ENCODE measurements at regions not wholly inside any gene's neighbourhood (a gene's known extent, or its start where the extent isn't known, plus 50 kb on each side); places are given as distances from the start of the nearest gene placed in this dataset.

DNA sequence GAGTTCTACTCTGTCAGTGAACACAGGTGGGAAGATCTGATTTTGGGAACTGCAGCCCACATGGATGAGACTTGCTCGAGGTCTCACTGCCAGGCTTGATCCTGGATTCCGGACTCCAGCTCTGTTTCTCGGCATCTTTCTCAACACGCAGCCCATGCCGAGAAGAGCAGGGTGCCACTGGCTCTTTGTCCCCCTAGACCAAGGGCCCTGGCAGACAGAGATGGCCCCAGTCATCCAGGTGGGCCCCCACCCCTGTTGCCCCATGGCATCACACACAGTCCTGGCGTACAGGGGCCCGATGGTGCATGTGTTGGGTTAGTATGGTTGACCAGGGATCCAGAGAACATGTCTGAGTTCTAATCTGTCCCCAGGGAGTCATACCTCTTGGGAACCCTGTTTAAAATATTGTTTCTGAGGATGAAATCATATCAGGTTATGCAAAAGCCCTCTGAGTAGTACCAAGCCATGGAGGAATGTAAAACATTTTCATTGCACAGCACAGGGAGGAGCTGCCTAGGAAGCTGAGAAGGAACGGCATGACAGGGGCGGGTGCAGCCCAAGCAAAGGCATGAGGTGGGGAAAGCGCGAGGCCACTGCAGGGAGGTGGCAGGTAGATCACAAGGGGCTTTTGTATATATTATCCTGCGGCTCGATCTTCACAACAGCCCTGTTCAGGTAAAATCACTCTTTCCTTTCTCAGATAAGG lies 320.6 kb downstream of the UACA start:
- intact Hi-C loops (cut with micrococcal nuclease) (no loop called here), dilution Hi-C loops (cut with HindIII; ENCODE audit: low sequenced_read_pairs, unreplicated experiment) (no loop called here), in situ Hi-C loops (cut with MboI; ENCODE audit: low sequenced_read_pairs) (no loop called here)
- no peak overlapping the region for H3K4ac ChIP-seq (ENCODE audit: low read depth, low read length)
- POLR2A ChIA-PET (ENCODE audit: unreplicated experiment): no interaction called here
- TF ChIP-seq RFX5 (IDR thresholded peaks at IDR 0.05; ENCODE audit: low read depth, low read length): no peak
- TF ChIP-seq SMC3 (IDR thresholded peaks at IDR 0.05; ENCODE audit: low read depth, low read length): no peak
- no peak for TF ChIP-seq MAFK (IDR thresholded peaks at IDR 0.05; ENCODE audit: low read depth, low read length)
- no peak for TF ChIP-seq MAZ (IDR thresholded peaks at IDR 0.05; ENCODE audit: borderline replicate concordance, low read depth, low read length)
- TF ChIP-seq, protein P1, sequence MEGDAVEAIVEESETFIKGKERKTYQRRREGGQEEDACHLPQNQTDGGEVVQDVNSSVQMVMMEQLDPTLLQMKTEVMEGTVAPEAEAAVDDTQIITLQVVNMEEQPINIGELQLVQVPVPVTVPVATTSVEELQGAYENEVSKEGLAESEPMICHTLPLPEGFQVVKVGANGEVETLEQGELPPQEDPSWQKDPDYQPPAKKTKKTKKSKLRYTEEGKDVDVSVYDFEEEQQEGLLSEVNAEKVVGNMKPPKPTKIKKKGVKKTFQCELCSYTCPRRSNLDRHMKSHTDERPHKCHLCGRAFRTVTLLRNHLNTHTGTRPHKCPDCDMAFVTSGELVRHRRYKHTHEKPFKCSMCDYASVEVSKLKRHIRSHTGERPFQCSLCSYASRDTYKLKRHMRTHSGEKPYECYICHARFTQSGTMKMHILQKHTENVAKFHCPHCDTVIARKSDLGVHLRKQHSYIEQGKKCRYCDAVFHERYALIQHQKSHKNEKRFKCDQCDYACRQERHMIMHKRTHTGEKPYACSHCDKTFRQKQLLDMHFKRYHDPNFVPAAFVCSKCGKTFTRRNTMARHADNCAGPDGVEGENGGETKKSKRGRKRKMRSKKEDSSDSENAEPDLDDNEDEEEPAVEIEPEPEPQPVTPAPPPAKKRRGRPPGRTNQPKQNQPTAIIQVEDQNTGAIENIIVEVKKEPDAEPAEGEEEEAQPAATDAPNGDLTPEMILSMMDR (conservative IDR thresholded peaks at IDR 0.05; ENCODE audit: low read depth, low read length): no peak
- no peak for TF ChIP-seq RAD21 (IDR thresholded peaks at IDR 0.05; ENCODE audit: low read length)
- TF ChIP-seq POLR2A (IDR thresholded peaks at IDR 0.05; ENCODE audit: low read depth, low read length): no peak
- no peak for TF ChIP-seq CHD1 (IDR thresholded peaks at IDR 0.05; ENCODE audit: low read depth, low read length)
- TF ChIP-seq, protein P2, sequence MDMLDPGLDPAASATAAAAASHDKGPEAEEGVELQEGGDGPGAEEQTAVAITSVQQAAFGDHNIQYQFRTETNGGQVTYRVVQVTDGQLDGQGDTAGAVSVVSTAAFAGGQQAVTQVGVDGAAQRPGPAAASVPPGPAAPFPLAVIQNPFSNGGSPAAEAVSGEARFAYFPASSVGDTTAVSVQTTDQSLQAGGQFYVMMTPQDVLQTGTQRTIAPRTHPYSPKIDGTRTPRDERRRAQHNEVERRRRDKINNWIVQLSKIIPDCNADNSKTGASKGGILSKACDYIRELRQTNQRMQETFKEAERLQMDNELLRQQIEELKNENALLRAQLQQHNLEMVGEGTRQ (IDR thresholded peaks at IDR 0.05; ENCODE audit: low read depth, low read length): no peak
- TF ChIP-seq NFE2L2 (IDR thresholded peaks at IDR 0.05; ENCODE audit: low read depth, low read length): no peak
- no peak for TF ChIP-seq BHLHE40 (IDR thresholded peaks at IDR 0.05; ENCODE audit: low read depth, low read length)
- TF ChIP-seq FOS (IDR thresholded peaks at IDR 0.05; ENCODE audit: low read depth, low read length): no peak
- TF ChIP-seq MXI1 (IDR thresholded peaks at IDR 0.05; ENCODE audit: borderline replicate concordance, low read depth, low read length): no peak
- TF ChIP-seq RCOR1 (IDR thresholded peaks at IDR 0.05; ENCODE audit: insufficient replicate concordance, low read length): no peak
- no peak for TF ChIP-seq CEBPB (IDR thresholded peaks at IDR 0.05; ENCODE audit: low read depth, low read length)
- TF ChIP-seq, protein P3, sequence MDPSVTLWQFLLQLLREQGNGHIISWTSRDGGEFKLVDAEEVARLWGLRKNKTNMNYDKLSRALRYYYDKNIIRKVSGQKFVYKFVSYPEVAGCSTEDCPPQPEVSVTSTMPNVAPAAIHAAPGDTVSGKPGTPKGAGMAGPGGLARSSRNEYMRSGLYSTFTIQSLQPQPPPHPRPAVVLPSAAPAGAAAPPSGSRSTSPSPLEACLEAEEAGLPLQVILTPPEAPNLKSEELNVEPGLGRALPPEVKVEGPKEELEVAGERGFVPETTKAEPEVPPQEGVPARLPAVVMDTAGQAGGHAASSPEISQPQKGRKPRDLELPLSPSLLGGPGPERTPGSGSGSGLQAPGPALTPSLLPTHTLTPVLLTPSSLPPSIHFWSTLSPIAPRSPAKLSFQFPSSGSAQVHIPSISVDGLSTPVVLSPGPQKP (IDR thresholded peaks at IDR 0.05; ENCODE audit: borderline replicate concordance, low read depth, low read length): no peak
- no peak overlapping the region for H2BK20ac ChIP-seq (ENCODE audit: low read depth, low read length)
- H3K9ac ChIP-seq (ENCODE audit: low read depth, low read length): no peak overlapping the region
- DNase-seq (no peak), ATAC-seq (ENCODE audit: low read depth) (peak; percentile 40; the same call in 1 of the 2 replicates)
- no peak overlapping the region for H4K8ac ChIP-seq (ENCODE audit: low read depth in 2 of 2, low read length in 2 of 2)
- no peak overlapping the region for H3K56ac ChIP-seq (ENCODE audit: extremely low read depth, insufficient read depth, low read length)
- no peak overlapping the region for H3K4me3 ChIP-seq (ENCODE audit: insufficient read depth, low read depth, low read length)
- H3K36me3 ChIP-seq (ENCODE audit: control insufficient read depth, insufficient read depth, low read length): no peaks in the 10 kb centered on the region
- H3K9me1 ChIP-seq (ENCODE audit: insufficient read depth, low read length): peaks cover 3% of the 10 kb centered on the region; the same call in 1 of the 2 replicates
- WGBS, 2 experiments (ENCODE audit: extremely low coverage in 2 of 2, insufficient read length in 1 of 2): 40% methylated on average over 1 of the region's 13 CpGs; no CpG with 5 or more reads in 1 of the 2 experiments
- BruUV-seq (replicated peaks): no TSS peak
- H4K5ac ChIP-seq (ENCODE audit: low read depth, low read length): no peak overlapping the region
- H4K91ac ChIP-seq (ENCODE audit: insufficient read depth, low read depth, low read length): no peak overlapping the region
- H2BK15ac ChIP-seq (ENCODE audit: low read depth, low read length): no peak overlapping the region
- H3K14ac ChIP-seq (replicated peaks; ENCODE audit: low read depth, low read length): no peak overlapping the region
- no peak overlapping the region for H2BK120ac ChIP-seq (ENCODE audit: low read depth, low read length)
- peaks cover 80% of the 10 kb centered on the region for H3K27me3 ChIP-seq (ENCODE audit: control insufficient read depth, insufficient read depth, low read length)
- H3K79me1 ChIP-seq (ENCODE audit: low read depth in 1 of 2, low read length in 2 of 2): no peaks in the 10 kb centered on the region
- H2AK5ac ChIP-seq (ENCODE audit: low read depth, low read length): no peak overlapping the region
- H3K27ac ChIP-seq (ENCODE audit: insufficient read depth, low read length): no peak overlapping the region
- H3K23ac ChIP-seq (ENCODE audit: low read depth, low read length): no peak overlapping the region
- no peak overlapping the region for H2AFZ ChIP-seq (replicated peaks; ENCODE audit: low read length, poor library complexity)
- no peak overlapping the region for H2AK9ac ChIP-seq (replicated peaks; ENCODE audit: low read depth, low read length, poor library complexity)
- CTCF ChIA-PET: interaction anchor here (1.4 kb wide), 1 partner anchor 24 kb away, joined by 3 read pairs; no protein-coding TSS in a partner anchor
- no peaks in the 10 kb centered on the region for H3K9me3 ChIP-seq (ENCODE audit: control insufficient read depth, insufficient read depth, low read length)
- no peak overlapping the region for H3K4me2 ChIP-seq (ENCODE audit: low read depth, low read length)
- H2BK5ac ChIP-seq (ENCODE audit: low read depth, low read length, poor library complexity, severe bottlenecking): no peak overlapping the region
- H3K18ac ChIP-seq (ENCODE audit: low read depth, low read length): no peak overlapping the region
- H3K4me1 ChIP-seq (ENCODE audit: control insufficient read depth, insufficient read depth, low read length): no peaks in the 10 kb centered on the region
- no peaks in the 10 kb centered on the region for H4K20me1 ChIP-seq (ENCODE audit: insufficient read depth, low read length)
